ENCODE measurements at regions not wholly inside any gene's neighbourhood (a gene's known extent, or its start where the extent isn't known, plus 50 kb on each side); places are given as distances from the start of the nearest gene placed in this dataset.
"Not testable (repeated sequence)": the region's sequence is repeated elsewhere in the genome, so short reads cannot be mapped to it uniquely, and the experiment has no call there.

DNA sequence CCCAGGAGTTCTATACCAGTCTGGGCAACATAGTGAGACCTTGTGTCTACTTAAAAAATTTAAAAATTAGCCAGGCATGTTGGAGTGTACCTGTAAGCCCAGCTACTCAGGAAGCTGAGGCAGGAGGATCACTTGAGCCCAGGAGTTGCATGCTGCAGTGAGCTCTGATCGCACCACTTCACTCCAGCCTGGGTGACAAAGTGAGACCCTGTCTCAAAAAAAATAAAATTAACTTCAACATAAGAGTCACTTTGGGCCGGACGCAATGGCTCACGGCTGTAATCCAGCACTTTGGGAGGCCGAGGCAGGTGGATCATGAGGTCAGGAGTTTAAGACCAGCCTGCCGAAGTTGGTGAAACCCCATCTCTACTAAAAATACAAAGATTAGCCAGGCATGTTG is 699.1 kb upstream of the AUTS2 start:
- not testable (repeated sequence) for DNase-seq (ENCODE audit: low read depth in 3 of 3)

DNA sequence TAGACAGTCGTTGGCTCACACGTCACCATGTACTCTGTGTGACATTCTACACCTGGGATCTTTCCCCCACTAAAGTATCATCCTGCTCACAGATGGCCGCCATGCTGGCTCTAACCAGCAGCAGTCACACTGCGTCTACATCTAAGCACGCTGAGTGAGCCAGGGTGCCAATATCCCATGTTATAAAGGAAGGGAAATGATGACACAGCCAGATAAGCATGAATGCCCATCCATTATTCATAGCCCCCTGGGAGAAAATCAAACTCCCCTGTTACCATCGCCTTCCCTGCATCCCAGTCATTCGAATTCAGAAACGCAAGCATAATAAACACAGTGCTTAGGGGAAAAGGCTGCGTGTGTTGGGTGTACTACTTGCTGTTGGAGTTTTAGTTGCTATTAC is 698.2 kb upstream of the AUTS2 start:
- DNase-seq (ENCODE audit: low read depth in 3 of 3) = no peak

DNA sequence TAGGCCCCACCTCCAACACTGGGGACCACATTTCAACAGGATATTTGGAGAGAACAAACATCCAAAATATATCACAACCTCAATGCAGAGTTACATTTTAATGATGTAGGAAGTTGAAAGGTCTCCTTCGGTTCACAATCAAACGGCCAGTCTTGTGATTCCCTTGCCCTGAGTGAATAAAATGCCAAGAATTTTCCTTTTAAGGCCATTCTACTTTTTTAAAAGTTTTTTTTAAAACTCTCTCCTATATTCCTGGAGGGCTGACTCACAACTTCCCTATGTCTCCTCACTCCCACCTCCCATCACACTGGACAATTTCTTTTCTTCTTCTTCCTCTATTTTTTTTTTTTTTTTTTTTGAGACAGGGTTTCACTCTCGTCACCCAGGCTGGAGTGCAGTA is 693.6 kb upstream of the AUTS2 start:
- no peak for DNase-seq (ENCODE audit: low read depth in 3 of 3)

DNA sequence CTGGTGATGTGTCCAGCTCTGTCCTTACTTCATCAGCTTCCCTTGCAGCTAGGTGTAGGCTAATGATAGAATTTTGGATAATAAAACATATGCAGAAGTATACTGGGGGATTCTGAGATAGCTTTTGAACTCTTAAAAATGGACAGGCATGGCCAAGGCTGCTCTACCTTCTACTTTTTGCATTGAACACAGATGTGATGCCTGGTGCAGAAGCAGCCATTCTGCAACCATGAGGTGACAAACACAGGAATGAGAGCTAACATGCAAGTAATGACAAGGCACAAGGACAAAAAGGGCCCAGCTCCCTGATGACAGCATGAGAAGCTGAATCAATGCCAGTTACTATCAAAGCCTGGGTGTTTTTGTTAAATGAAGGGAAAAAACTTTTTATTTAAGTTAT is 686.5 kb upstream of the AUTS2 start:
- no peak for DNase-seq (ENCODE audit: low read depth in 3 of 3)

DNA sequence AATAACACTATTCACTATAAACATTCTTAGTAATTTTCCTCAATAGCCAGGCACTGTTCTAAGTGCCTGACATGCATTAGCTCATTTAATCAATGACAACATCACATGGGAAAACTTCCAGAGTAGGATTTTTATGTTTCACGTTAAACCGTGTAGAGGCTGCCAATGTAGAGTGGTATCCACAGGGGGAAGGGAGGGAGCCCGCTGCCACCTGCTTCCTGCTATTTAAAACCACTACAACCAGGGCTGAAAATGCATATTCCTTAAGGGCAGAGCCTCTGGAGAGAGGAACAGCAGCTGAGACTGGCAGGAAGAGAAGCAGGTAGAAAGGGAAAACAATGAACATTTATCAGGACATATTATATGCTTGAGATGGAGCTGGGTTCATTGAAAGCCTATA is 684.3 kb upstream of the AUTS2 start:
- DNase-seq (ENCODE audit: low read depth in 3 of 3) = no peak

DNA sequence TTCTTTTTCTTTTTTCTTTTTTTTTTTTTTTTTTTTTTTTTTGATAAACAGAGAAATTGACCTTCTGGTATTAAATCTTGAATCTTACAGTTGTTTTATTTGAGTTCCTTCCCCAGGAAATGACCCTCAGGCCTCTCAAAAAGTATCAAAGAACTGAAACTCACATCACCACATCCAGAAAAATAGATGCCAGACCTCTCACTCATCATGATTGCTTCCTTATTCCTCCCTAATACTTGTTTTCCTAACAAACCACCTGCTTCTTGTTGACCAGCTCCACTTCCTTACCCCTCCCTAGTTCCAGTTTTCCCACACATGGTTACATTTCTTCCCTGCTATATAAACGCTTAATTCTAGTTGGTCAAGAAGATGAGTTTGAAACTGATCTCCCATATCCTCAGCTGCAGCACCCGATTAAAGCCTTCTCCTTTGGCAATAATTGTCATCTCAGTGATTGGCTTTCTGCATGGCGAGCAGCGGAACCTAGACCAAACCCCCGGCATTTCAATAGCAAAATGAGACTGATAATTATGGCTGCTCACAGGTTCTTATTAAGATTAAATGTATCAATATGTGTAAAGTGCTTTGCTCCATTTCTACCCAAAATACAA is 681.1 kb upstream of the AUTS2 start:
- DNase-seq (ENCODE audit: low read depth in 3 of 3) = no peak

DNA sequence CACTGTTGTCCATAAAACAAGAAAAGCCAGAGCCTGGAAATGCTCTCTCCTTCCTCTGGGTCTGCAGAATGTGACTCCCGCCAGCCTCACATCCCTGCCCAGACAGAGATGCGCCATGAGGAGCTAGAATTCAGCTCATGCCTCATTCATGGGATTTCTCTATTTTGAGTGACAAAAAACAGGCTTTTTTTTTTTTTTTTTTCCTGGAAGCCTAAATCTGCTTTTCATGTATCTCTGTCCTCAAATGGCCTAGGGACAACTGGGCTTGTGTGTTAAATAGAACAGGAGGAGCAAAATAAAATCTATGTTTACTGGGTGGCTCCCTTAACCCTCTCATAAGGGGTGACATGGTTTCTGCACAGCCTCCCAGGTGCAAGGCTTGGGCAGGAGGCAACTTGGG is 679.7 kb upstream of the AUTS2 start:
- no peak for DNase-seq (ENCODE audit: low read depth in 3 of 3)

DNA sequence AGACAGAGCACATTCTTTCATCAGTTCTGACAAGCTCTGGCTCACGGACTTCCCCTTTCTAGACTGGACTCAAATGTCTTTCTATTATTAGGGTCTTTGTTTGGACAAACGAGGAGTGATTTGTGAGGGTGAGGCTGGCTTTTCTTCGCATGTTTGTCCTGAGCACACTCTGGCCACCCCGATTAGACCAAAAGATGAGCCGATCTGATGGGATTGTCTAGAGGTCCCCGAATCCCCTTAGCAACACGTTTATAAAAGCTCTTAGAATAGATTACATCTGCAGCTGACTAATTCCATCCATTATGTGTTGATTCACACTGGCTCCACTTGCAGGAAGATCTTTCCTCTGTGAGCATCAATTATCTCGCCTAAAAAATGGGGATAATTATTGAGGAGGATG is 675.4 kb upstream of the AUTS2 start:
- no peak for DNase-seq (ENCODE audit: low read depth in 3 of 3)

DNA sequence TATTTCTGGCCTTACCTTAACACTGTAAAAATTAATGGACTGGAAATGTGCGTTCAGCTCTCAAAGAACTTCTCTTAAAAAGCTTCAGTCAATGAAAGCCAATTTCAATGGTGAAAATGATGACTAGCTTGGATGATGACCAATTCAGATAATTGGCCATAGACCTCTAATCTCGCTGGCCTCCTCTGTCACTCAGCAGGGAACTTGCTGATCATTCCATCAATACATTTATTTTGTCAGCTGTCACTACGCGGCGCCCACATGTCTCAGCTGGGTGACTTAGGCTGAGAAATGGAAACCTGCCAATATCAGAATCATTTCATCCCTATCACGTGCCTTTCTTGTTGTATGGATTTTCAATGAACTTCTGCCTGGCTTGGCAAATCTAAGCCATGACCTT is 673.0 kb upstream of the AUTS2 start:
- DNase-seq (ENCODE audit: low read depth in 3 of 3) = no peak

DNA sequence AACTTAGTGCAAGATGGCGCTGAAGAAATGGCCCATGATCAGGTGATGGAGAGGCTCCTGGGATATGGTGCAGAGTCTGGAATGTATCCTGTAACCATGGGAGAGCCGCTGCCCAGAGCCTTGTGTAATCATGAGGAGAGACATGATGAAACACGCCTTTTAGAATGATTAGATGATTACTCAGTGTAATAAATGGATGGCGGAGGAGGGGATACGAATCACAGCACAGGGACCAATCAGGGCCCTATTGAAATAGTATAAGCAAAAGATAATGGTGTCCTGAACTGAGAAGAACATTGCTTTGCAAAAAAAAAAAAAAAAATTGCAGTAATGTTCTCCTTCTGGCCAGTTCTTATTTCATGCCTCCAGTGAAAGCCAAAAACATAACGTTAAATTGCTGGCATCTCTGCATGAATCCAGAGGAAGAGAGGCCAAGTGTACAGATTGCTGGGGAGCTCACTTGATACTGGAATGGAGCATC is 668.5 kb upstream of the AUTS2 start:
- DNase-seq (ENCODE audit: low read depth in 3 of 3) = no peak

DNA sequence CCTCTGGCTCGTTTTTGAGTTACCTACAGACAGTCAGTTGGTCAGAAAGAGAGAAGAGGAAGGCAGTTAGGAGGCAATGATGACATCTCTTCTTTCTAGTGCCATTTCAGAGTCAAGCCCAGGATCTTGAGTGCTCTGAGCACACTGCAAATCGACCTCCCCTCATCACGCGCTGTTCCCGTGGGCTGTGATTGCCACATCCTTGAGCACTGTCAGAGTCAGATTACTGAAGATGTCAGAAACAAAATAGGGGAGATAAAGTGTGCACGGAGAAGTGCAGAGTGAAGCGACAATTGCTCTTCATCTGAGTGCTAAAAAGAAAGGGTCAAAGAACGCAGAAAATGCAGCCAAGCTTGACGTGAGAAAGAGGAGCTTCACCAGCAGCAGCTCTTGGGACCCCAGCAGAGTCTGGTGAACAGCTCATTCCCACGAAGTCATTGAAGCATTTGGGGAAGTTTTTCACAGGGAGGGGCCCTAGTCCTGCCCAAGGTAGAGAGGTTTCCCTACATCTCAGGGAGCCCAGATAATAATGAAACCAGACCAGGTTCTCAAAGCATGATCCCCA is 661.7 kb upstream of the AUTS2 start:
- no peak for DNase-seq (ENCODE audit: low read depth in 3 of 3)

DNA sequence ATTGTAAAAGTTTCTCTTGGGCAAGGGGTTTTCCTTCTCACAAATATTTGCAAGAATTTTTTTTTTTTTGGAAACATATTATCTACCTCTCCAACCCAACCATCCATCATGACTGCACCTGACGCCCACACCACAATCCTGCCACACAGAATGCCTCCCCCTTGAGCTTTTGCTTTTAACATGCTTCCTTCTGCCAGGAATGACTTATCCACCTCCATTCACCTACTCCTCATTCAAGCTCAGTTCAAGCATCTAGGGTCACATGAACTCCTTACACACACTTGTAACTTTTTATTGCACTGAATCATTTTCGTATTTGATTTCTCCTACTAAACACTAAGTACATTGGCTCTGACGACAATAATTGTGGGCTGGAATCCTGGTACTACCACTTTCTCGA is 660.1 kb upstream of the AUTS2 start:
- no peak for DNase-seq (ENCODE audit: low read depth in 3 of 3)

DNA sequence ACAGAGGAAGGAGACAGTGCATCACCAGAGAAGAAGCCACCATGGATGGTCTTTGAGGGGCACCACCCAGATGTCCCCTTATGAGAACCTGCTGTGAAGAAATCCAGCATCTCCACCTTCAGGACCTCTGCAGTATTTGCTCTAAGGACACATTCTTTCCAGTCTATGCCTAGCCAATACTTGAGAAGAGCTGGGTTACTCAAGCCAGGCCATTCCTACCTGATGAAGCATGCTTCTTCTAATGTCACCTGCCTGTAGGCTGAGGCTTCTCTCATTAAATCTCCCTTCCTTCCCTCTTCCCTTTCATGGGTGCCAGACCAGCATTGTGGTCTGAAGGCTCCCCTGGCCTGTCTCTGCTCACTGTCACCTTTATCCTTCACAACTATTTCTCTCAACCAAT is 654.5 kb upstream of the AUTS2 start:
- DNase-seq (ENCODE audit: low read depth in 3 of 3) = no peak

DNA sequence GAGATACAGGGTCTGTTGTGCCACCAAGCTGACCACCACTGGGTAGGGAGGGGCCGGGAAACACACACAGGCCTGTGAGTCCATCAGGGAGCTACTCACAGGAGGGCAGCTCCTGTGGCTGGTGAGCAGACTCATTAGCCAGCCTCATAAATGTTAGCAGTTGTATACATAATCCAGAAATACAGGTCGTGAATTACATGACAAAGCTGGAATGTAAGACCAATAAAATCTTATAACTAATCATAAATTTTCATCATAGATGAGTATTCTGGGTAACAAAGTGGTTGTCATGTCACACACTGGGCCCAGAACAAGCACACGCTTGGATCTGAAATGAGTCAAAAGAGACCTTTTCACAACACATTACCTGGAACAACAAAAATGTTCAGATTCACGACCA is 642.6 kb upstream of the AUTS2 start:
- no peak for DNase-seq (ENCODE audit: low read depth in 3 of 3)

DNA sequence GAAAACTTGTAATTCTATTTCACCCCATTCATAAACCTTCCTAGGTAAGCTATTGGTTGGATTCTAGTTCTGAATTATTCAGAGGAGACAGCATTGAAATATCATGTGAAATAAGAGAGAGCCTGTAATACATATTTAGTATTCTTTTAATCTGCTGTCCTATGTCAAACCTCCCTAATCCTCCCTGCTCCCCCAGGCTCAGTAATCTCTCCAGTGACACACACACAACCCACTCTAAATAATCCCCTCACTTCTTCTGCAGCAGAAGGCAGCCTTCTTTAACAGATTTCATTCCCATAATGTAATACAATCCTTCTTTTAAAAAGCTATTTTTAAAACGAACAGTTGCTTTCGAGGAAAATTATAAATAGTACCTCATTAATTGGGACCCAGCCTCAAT is 639.7 kb upstream of the AUTS2 start:
- DNase-seq (ENCODE audit: low read depth in 3 of 3) = no peak

DNA sequence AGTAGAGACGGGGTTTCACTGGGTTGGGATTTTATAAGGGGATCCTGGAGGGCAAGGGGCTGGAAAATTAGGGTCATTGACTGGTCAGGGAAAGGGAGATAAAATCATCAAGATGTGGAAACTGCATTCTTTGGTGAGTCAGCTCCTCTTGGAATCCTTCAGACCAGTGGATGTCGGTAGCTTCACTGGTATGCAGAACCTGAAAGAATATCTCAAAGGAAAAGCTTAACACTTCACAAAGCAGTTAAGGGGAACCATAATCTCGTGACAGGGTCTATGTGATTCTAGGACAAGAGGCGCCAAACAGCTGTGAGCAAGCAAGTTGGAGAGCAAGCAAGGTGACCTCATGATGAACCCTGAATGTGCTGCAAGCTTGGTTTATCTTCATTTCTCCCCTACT is 634.7 kb upstream of the AUTS2 start:
- no peak for DNase-seq (ENCODE audit: low read depth in 3 of 3)

DNA sequence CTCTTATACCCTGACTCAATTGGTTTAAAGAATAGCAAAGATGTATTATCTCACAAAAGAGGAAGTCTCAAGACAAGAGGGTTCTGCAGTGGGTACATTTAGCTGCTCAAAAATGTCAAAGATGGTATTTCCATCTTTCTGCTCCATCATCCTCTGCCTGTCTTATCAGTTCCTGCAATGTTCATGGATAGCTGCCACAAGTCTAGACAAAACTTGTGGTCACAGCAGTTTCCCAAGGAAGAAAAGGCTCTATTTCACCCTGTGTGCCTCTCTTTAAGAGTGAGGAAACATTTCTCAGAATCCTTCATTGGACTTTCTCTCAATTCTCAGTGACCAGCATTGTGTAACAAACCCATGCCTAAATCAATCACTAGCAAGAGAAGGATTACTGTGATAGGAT is 634.2 kb upstream of the AUTS2 start:
- no peak for DNase-seq (ENCODE audit: low read depth in 3 of 3)

DNA sequence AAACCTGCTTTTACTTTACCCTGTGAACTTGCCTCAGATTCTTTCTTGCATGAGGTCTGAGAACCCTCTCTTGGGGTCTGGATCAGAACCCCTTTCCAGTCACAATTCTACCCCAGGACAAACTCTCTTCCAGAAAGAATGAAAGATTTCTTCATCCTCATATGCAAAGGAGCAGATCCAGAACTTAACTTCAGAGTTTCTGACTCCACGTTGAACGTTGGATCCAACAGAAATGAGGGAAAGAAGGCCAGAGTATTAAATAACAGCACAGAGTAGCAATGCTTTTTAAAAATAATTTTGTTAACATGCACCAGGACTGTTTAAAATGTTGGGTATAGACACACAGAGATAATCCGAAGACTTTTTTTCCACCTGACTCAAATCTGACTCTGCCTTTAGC is 632.9 kb upstream of the AUTS2 start:
- no peak for DNase-seq (ENCODE audit: low read depth in 3 of 3)

DNA sequence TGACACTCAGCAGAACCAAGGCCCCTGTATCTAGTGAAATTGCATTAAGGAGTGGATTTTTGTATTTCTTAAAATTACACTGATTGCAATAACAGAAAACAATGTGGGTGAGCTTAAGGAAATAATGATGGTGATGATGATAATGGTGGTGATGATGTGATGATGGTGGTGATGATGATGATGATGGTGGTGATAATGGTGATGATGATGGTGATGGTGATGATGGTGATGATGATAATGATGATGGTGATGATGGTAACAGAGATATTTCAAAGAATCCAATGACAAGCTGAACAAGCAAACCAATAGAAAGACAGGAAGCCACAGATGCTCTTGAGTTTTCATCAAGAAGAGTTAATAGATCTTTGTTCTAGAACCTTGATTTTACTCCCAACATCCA is 630.7 kb upstream of the AUTS2 start:
- DNase-seq (ENCODE audit: low read depth in 3 of 3) = no peak

DNA sequence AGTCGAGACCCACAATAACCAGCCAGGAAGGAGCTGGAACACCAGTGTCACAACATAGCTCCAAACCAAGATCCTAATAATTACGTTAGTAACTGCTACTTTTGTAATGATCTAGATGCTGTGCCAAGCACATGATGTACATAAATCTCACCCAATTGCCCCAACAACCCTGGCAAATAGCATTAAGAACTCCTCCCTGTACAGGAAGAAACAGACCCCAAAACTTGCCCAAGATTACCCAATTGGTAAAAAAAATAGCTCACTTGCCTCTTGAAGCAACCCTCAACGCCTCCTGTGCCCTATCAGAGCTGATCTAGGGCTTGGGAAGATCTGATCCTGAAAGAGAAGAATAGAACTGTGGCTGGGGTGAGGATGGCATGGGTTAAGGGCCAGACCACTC is 628.7 kb upstream of the AUTS2 start:
- DNase-seq (ENCODE audit: low read depth in 3 of 3) = no peak

DNA sequence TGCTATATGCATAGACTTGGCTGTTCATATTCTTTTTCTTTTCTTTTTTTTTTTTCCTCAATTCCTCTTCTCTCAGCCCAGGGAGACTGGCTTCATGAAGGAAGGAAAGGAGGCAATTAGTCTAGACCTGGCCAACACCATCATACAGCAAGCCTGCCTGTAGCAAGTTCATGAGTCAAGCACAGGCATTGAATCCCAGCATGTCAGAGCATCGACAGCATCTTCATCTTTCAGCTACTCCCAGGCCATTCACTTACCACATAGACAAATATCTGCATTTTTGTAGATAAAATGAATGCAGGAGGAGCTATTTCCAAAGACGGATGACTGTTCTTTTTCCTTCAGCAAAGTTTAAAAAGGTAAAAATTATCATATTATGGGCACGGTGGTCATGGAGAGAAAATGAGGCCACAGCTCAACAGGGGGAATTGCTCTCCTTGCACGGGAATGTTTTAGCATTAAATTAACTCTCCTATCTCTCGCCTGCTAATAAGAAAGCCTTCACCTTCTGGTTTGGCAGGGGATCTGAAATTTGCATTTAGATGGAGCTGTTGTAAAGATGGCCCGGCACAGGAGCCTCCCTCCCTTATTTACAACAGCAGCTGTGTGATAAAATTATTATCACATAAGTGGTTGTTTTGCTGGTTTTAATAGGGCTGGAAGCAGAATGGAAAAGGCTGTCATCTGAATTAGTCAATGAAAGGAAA is 626.5 kb upstream of the AUTS2 start:
- DNase-seq (ENCODE audit: low read depth in 3 of 3) = no peak

DNA sequence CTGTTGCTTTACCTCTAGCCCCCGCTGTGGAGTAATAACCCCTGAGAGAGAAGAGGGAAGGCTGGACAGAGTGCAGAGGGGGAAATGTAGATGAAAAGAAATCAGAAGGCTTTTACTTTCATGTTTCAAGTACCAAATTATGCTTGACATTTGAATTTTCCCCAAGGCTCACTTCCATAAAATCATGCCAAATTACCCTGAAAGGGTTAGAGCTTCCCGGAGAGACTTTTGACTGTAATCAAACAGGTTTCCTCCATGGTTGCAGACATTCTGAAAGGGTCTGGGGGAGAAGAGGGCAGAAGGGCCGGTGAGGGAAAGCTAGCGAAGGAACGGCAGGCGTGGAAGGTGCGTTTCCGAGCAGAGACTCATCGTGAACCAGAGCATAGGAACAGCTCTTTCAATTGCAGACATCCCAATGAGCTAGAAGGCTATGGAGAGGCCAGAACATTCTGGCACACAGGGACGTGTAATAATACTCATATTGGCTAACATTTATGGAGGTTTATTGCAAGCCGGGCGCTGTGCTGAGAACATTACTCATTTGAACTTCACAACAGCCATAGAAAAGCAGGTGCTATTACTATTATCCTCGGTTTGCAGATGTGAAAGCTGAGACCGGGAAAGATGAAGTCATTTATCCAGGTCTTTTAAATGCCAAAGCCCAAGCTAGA is 620.8 kb upstream of the AUTS2 start:
- no peak for DNase-seq (ENCODE audit: low read depth in 3 of 3)

DNA sequence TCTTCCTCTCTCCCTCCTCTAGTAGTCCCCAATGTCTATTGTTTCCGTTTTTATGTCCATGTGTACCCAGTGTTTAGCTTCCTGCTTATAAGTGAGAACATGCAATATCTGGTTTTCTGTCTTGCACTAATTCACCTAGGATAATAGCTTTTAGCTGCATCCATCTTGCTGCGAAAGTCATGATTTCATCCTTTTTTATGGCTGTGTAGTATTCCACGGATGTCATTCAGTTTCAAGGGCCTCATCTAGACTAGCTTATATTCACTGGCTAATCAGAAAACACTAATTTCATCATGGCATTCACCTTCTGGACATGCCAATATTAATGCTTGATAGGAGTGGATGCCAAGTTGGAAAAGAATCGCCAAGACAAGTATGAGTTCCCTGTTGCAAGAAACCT is 619.6 kb upstream of the AUTS2 start:
- DNase-seq (ENCODE audit: low read depth in 3 of 3) = no peak

Data from stimulated activated CD4-positive, alpha-beta T cell treated with anti-CD3 and anti-CD28 coated beads, TNF-alpha, amount 100 ng/mL, for 24 hours (primary cell).